ENCODE measurements at regions not wholly inside any gene's neighbourhood (a gene's known extent, or its start where the extent isn't known, plus 50 kb on each side); places are given as distances from the start of the nearest gene placed in this dataset.
A peak's percentile ranks its signal among the peaks of the same experiment; 100 is the strongest.

GRCh38 chr9:28774433-28775235 is 1201.4 kb upstream of the C9orf72 start:
- Histone ChIP-seq H3K9ac (ENCODE audit: low read length) (no peak overlapping the region), H3K9me3 (ENCODE audit: low read length) (no peaks in the 10 kb centered on the region), H3K27ac (ENCODE audit: low read depth, low read length, poor library complexity, severe bottlenecking) (no peak overlapping the region)

GRCh38 chr9:28779243-28779642 is 1206.0 kb upstream of the C9orf72 start:
- no peaks in the 10 kb centered on the region for H3K27me3 ChIP-seq (ENCODE audit: insufficient read depth, low read length)
- no peak overlapping the region for H3K9ac ChIP-seq (ENCODE audit: low read length)
- no peaks in the 10 kb centered on the region for H3K79me2 ChIP-seq (ENCODE audit: insufficient read depth, low read length)
- H2AFZ ChIP-seq (ENCODE audit: low read length), result no peak overlapping the region
- no peaks in the 10 kb centered on the region for H3F3A ChIP-seq (ENCODE audit: insufficient read depth, low read length)
- no peaks in the 10 kb centered on the region for H3K9me2 ChIP-seq (ENCODE audit: low read depth, low read length)
- no peaks in the 10 kb centered on the region for H3K9me3 ChIP-seq (ENCODE audit: low read length)
- no peak overlapping the region for H3K4me2 ChIP-seq (ENCODE audit: low read length)
- H3K4me1 ChIP-seq (ENCODE audit: insufficient read depth, low read length, severe bottlenecking), result no peaks in the 10 kb centered on the region
- no peak overlapping the region for H3K4me3 ChIP-seq (ENCODE audit: low read depth, low read length, poor library complexity, severe bottlenecking)
- no peaks in the 10 kb centered on the region for H4K20me1 ChIP-seq (ENCODE audit: insufficient read depth, low read length)
- H3K27ac ChIP-seq (ENCODE audit: low read depth, low read length, poor library complexity, severe bottlenecking), result no peak overlapping the region
- no peaks in the 10 kb centered on the region for H3K36me3 ChIP-seq (ENCODE audit: insufficient read depth, low read length)
- TF ChIP-seq EZH2 (IDR thresholded peaks at IDR 0.05; ENCODE audit: borderline replicate concordance, low read length) (no peak), CTCF (IDR thresholded peaks at IDR 0.05; ENCODE audit: low read length) (no peak)

More at GRCh38 chr9:28774433-28775235, 1201.4 kb upstream of the C9orf72 start:
- no peaks in the 10 kb centered on the region for H3K36me3 ChIP-seq (ENCODE audit: insufficient read depth, low read length)
- H3K9me2 ChIP-seq (ENCODE audit: low read depth, low read length), result no peaks in the 10 kb centered on the region
- H3K27me3 ChIP-seq (ENCODE audit: insufficient read depth, low read length), result no peaks in the 10 kb centered on the region
- no peak overlapping the region for H3K4me2 ChIP-seq (ENCODE audit: low read length)
- H2AFZ ChIP-seq (ENCODE audit: low read length), result no peak overlapping the region
- H3K4me1 ChIP-seq (ENCODE audit: insufficient read depth, low read length, severe bottlenecking), result peaks cover 12% of the 10 kb centered on the region
- H3F3A ChIP-seq (ENCODE audit: insufficient read depth, low read length), result no peaks in the 10 kb centered on the region
- TF ChIP-seq EZH2 (IDR thresholded peaks at IDR 0.05; ENCODE audit: borderline replicate concordance, low read length) (no peak), CTCF (IDR thresholded peaks at IDR 0.05; ENCODE audit: low read length) (peak; percentile 75)
- H3K4me3 ChIP-seq (ENCODE audit: low read depth, low read length, poor library complexity, severe bottlenecking), result no peak overlapping the region
- H3K79me2 ChIP-seq (ENCODE audit: insufficient read depth, low read length), result no peaks in the 10 kb centered on the region
- H4K20me1 ChIP-seq (ENCODE audit: insufficient read depth, low read length), result no peaks in the 10 kb centered on the region

- Histone ChIP-seq H3K4me3 (ENCODE audit: low read depth, low read length, poor library complexity, severe bottlenecking) (no peak overlapping the region), H4K20me1 (ENCODE audit: insufficient read depth, low read length) (no peaks in the 10 kb centered on the region), H3K9me3 (ENCODE audit: low read length) (no peaks in the 10 kb centered on the region), H3K9me2 (ENCODE audit: low read depth, low read length) (no peaks in the 10 kb centered on the region), H3K4me1 (ENCODE audit: insufficient read depth, low read length, severe bottlenecking) (no peaks in the 10 kb centered on the region), H2AFZ (ENCODE audit: low read length) (no peak overlapping the region), H3K4me2 (ENCODE audit: low read length) (no peak overlapping the region), H3F3A (ENCODE audit: insufficient read depth, low read length) (no peaks in the 10 kb centered on the region), H3K36me3 (ENCODE audit: insufficient read depth, low read length) (no peaks in the 10 kb centered on the region), H3K27me3 (ENCODE audit: insufficient read depth, low read length) (no peaks in the 10 kb centered on the region), H3K9ac (ENCODE audit: low read length) (no peak overlapping the region), H3K79me2 (ENCODE audit: insufficient read depth, low read length) (no peaks in the 10 kb centered on the region), H3K27ac (ENCODE audit: low read depth, low read length, poor library complexity, severe bottlenecking) (no peak overlapping the region)
- TF ChIP-seq EZH2 (IDR thresholded peaks at IDR 0.05; ENCODE audit: borderline replicate concordance, low read length) (no peak), CTCF (IDR thresholded peaks at IDR 0.05; ENCODE audit: low read length) (no peak)
Measured at GRCh38 chr9:28781481-28781880, 1208.2 kb upstream of the C9orf72 start.
